ENCODE measurements at regions not wholly inside any gene's neighbourhood (a gene's known extent, or its start where the extent isn't known, plus 50 kb on each side); places are given as distances from the start of the nearest gene placed in this dataset.

DNA sequence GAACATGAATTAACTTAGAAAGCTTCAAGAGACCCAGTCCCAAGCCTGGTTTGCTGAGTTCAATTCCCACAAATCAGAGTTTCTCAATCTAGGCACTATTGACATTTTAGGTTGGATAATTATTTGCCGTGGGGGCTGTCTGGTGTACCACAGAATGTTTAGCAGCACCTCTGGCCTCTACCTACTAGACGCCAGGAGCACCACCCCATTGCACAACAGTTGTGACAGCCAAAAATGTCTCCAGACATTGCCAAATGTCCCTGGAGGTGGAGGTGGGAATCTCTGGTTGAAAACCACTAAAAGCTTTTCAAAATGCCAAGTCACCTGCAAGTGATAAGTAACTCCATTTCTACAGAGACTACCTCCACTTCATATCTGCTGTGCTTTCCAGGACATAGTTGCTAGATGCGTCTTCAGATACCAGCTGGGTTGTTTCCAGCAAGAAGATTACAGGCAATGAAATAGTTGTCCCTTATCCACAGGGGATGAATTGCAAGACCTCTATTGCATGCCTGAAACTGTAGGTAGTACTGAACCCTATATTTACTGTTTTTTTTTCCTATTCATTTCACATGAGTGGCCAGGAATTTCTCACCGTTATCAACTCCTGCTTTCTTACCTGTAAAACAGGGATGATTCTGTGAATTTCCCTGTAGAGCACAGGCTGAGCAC, 554.3 kb downstream of the ZEB2 start:
- ATAC-seq (ENCODE audit: insufficient number of reproducible peaks, low FRiP score, low read depth) (no peak), DNase-seq (ENCODE audit: low spot score) (no peak)
- H3K9me3 ChIP-seq = no peaks in the 10 kb centered on the region
- TF ChIP-seq, protein P1, sequence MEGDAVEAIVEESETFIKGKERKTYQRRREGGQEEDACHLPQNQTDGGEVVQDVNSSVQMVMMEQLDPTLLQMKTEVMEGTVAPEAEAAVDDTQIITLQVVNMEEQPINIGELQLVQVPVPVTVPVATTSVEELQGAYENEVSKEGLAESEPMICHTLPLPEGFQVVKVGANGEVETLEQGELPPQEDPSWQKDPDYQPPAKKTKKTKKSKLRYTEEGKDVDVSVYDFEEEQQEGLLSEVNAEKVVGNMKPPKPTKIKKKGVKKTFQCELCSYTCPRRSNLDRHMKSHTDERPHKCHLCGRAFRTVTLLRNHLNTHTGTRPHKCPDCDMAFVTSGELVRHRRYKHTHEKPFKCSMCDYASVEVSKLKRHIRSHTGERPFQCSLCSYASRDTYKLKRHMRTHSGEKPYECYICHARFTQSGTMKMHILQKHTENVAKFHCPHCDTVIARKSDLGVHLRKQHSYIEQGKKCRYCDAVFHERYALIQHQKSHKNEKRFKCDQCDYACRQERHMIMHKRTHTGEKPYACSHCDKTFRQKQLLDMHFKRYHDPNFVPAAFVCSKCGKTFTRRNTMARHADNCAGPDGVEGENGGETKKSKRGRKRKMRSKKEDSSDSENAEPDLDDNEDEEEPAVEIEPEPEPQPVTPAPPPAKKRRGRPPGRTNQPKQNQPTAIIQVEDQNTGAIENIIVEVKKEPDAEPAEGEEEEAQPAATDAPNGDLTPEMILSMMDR (IDR thresholded peaks at IDR 0.05) = no peak
- no peaks in the 10 kb centered on the region for H3K36me3 ChIP-seq
- H3K27ac ChIP-seq = no peak overlapping the region
- no peaks in the 10 kb centered on the region for H3K27me3 ChIP-seq (replicated peaks; ENCODE audit: insufficient read depth)
- H3K4me1 ChIP-seq (ENCODE audit: control insufficient read depth in 1 of 2, low read depth in 2 of 2) = no peaks in the 10 kb centered on the region
- H3K4me3 ChIP-seq = no peak overlapping the region

DNA sequence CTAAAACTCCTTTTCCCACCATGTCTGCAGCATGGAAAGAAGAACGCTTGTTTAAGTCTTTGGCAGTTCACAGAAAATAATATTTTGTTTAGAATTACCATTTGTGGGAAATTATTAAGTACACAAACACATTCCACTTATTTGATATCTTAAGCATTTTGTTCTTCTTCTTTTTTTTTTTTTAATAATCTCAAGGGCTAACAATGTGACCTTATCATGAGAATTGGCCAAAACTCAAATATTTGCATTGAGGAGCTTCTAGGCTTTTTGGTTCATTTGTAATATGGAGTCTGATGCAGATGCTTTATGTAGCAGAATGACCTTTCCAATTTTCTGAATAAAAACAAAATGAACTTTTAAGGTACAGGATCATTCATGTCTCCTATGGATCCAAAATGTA, 555.0 kb downstream of the ZEB2 start:
- H3K36me3 ChIP-seq = no peaks in the 10 kb centered on the region
- TF ChIP-seq, protein P1 (IDR thresholded peaks at IDR 0.05) = no peak
- no peak for ATAC-seq (ENCODE audit: insufficient number of reproducible peaks, low FRiP score, low read depth)
- H3K27me3 ChIP-seq (replicated peaks; ENCODE audit: insufficient read depth) = no peaks in the 10 kb centered on the region
- no peak overlapping the region for H3K4me3 ChIP-seq
- no peak overlapping the region for H3K27ac ChIP-seq
- H3K9me3 ChIP-seq = no peaks in the 10 kb centered on the region
- no peak for DNase-seq (ENCODE audit: low spot score)
- no peaks in the 10 kb centered on the region for H3K4me1 ChIP-seq (ENCODE audit: control insufficient read depth in 1 of 2, low read depth in 2 of 2)

GRCh38 chr2:143960177-143960576, 559.7 kb downstream of the ZEB2 start:
- H3K27ac ChIP-seq = no peak overlapping the region
- H3K4me3 ChIP-seq = no peak overlapping the region
- DNase-seq (ENCODE audit: low spot score) = no peak
- H3K27me3 ChIP-seq (replicated peaks; ENCODE audit: insufficient read depth) = no peaks in the 10 kb centered on the region
- TF ChIP-seq, protein P1 (IDR thresholded peaks at IDR 0.05) = no peak
- H3K4me1 ChIP-seq (ENCODE audit: control insufficient read depth in 1 of 2, low read depth in 2 of 2) = peaks cover 1 to 8% of the 10 kb centered on the region in 2 donors
- H3K36me3 ChIP-seq = no peaks in the 10 kb centered on the region
- H3K9me3 ChIP-seq = no peaks in the 10 kb centered on the region
- no peak for ATAC-seq (ENCODE audit: insufficient number of reproducible peaks, low FRiP score, low read depth)

GRCh38 chr2:143957321-143957720, 562.6 kb downstream of the ZEB2 start:
- no peak for DNase-seq (ENCODE audit: low spot score)
- H3K36me3 ChIP-seq = no peaks in the 10 kb centered on the region
- H3K27ac ChIP-seq = no peak overlapping the region
- H3K27me3 ChIP-seq (replicated peaks; ENCODE audit: insufficient read depth) = no peaks in the 10 kb centered on the region
- H3K4me3 ChIP-seq = no peak overlapping the region
- peaks cover 18 to 26% of the 10 kb centered on the region in 2 donors for H3K4me1 ChIP-seq (ENCODE audit: control insufficient read depth in 1 of 2, low read depth in 2 of 2)
- TF ChIP-seq, protein P1 (IDR thresholded peaks at IDR 0.05) = no peak
- H3K9me3 ChIP-seq = no peaks in the 10 kb centered on the region
- ATAC-seq (ENCODE audit: insufficient number of reproducible peaks, low FRiP score, low read depth) = no peak

DNA sequence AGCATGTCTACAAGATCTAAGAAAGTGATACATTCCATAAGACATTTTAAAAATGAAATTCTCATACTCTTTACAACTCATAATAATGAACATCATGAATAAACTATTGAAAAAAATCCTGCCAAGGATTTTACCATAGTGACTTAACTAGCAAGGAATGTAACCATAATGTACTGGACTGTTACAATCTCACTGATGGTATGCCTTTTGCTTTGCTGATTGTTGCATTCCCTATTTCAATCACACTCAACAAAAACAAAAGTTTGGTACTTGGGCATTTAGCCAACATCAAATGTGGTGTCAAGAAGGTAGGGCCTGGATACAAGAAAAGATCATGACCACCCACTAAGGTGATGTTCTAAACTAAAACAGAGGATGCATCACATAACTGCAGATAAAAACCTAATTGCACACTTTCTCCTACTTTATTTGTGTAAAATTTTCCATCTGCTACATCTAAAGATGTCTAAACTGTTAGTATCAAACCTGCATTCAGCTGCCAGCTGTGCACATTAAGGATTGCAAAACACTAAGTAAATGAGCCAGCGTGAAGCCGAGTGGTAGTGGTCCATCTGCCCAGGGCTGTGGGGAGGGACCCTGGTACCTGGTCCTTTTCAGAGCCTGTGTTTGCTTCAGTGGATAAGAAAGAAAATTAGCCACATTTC, 564.4 kb downstream of the ZEB2 start:
- no peaks in the 10 kb centered on the region for H3K27me3 ChIP-seq (replicated peaks; ENCODE audit: insufficient read depth)
- ATAC-seq (ENCODE audit: insufficient number of reproducible peaks, low FRiP score, low read depth) (no peak), DNase-seq (ENCODE audit: low spot score) (no peak)
- peaks cover 18 to 26% of the 10 kb centered on the region in 2 donors for H3K4me1 ChIP-seq (ENCODE audit: control insufficient read depth in 1 of 2, low read depth in 2 of 2)
- TF ChIP-seq, protein P1 (IDR thresholded peaks at IDR 0.05) = no peak
- H3K9me3 ChIP-seq = no peaks in the 10 kb centered on the region
- no peak overlapping the region for H3K27ac ChIP-seq
- H3K36me3 ChIP-seq = no peaks in the 10 kb centered on the region
- H3K4me3 ChIP-seq = no peak overlapping the region

Measured in thoracic aorta (tissue), 2 donors.